GM12878 (cell line): ENCODE measurements at regions not wholly inside any gene's neighbourhood (a gene's known extent, or its start where the extent isn't known, plus 50 kb on each side); places are given as distances from the start of the nearest gene placed in this dataset.

Experiments used
- ATAC-seq: fragments of 200-7000 bp; cut with Tn5 transposase; 3 replicates; pipeline ENCODE4 v1.9.1; 2020; ENCODE audit warnings: mild to moderate bottlenecking, moderate library complexity
- BruUV-seq: library from RNA; stranded (reverse); fragments of 400-500 nt; replicated peaks from 2 replicates; lab custom pipeline; 2021; lab: Mats Ljungman, UMichigan
- CTCF ChIA-PET: fragments of 300-600 bp; sonication (Branson Sonifier 250); formaldehyde crosslinking; extraction: SDS; loops from one replicate; lab custom pipeline; 2021; ENCODE audit warnings: inconsistent platforms; lab: Yijun Ruan, JAX
- POLR2A ChIA-PET: fragments of 350-600 bp; formaldehyde crosslinking; extraction: SDS; loops from one replicate; lab custom pipeline; 2021; ENCODE audit warnings: inconsistent platforms; lab: Charles Lee
- RAD21 ChIA-PET: fragments of 300-600 bp; sonication (Branson Sonifier 250); formaldehyde crosslinking; loops from one replicate; lab custom pipeline; 2023; ENCODE audit warnings: antibody characterized with exemption; ENCODE audit not compliant: unreplicated experiment; lab: Charles Lee
- SMC1A ChIA-PET: fragments of 300-600 bp; sonication (Branson Sonifier 250); formaldehyde crosslinking; loops from one replicate; lab custom pipeline; 2023; ENCODE audit not compliant: unreplicated experiment, uncharacterized antibody; lab: Charles Lee
- DNase-seq: peaks from one replicate; pipeline ENCODE4 v3.0.0-alpha.2; 2011; ENCODE audit warnings: low read depth, low spot score
- FAIRE-seq: peaks from 3 replicates; lab custom pipeline; 2011; peaks lifted over from hg19 to GRCh38; lab: Jason Lieb, UNC
- H2AFZ ChIP-seq: 2 replicates; pipeline ENCODE4 v1.6.0; 2011; ENCODE audit warnings: low read depth, low read length, control low read depth; ENCODE audit not compliant: control insufficient read depth
- H3K27ac ChIP-seq: 2 replicates; pipeline ENCODE4 v1.5.1; 2011; ENCODE audit warnings: control low read depth; ENCODE audit not compliant: control insufficient read depth, insufficient read depth
- H3K27me3 ChIP-seq, 2 experiments: replicated peaks in 1 of 2; 2 replicates each; pipeline versions ENCODE4 v1.6.0 to v1.6.1; 2011; ENCODE audit warnings: low read length in 1 of 2; ENCODE audit not compliant: control insufficient read depth in 2 of 2, insufficient read depth in 2 of 2
- H3K36me3 ChIP-seq, 2 experiments: 2 replicates each; pipeline ENCODE4 v1.5.1; 2011; ENCODE audit warnings: low read length in 1 of 2; ENCODE audit not compliant: control insufficient read depth in 2 of 2, insufficient read depth in 2 of 2
- H3K4me1 ChIP-seq: 2 replicates; pipeline ENCODE4 v1.6.1; 2011; ENCODE audit warnings: mild to moderate bottlenecking, low read length, moderate library complexity, mixed read lengths; ENCODE audit not compliant: control insufficient read depth, insufficient read depth
- H3K4me2 ChIP-seq: 2 replicates; pipeline ENCODE4 v1.6.0; 2011; ENCODE audit warnings: control low read depth; ENCODE audit not compliant: control insufficient read depth, insufficient read depth
- H3K4me3 ChIP-seq: fragments of 200-600 bp; sonication (generic); 2 replicates; pipeline ENCODE4 v1.5.1; 2016
- H3K79me2 ChIP-seq: 2 replicates; pipeline ENCODE4 v1.6.0; 2011; ENCODE audit warnings: low read length; ENCODE audit not compliant: control insufficient read depth, insufficient read depth
- H3K9ac ChIP-seq: 2 replicates; pipeline ENCODE4 v1.8.0; 2011; ENCODE audit warnings: low read length, control low read depth, mixed read lengths; ENCODE audit not compliant: control insufficient read depth, insufficient read depth
- H3K9me3 ChIP-seq: replicated peaks from 3 replicates; pipeline ENCODE4 v1.5.1; 2011; ENCODE audit warnings: mild to moderate bottlenecking, low read length; ENCODE audit not compliant: control insufficient read depth, insufficient read depth
- H4K20me1 ChIP-seq: 2 replicates; pipeline ENCODE4 v1.6.0; 2011; ENCODE audit not compliant: control insufficient read depth, insufficient read depth
- CBX3 ChIP-seq: fragments of 200-600 bp; sonication (generic); IDR thresholded peaks from 2 replicates; pipeline ENCODE4 v1.6.1; 2016; ENCODE audit warnings: low read depth, borderline replicate concordance
- CEBPB ChIP-seq, 2 experiments: fragments of 150-350 bp in 1 of 2; IDR thresholded peaks; 2 replicates each; pipeline ENCODE4 v1.6.1; 2012 to 2014; ENCODE audit warnings: low read depth in 2 of 2, low read length in 2 of 2, borderline replicate concordance in 1 of 2, inconsistent platforms in 1 of 2
- CHD2 ChIP-seq: IDR thresholded peaks from 2 replicates; pipeline ENCODE4 v1.6.1; 2011; ENCODE audit warnings: low read depth, low read length, improper control_type of control experiment, borderline replicate concordance
- HCFC1 ChIP-seq: fragments of 150-350 bp; IDR thresholded peaks from 2 replicates; pipeline ENCODE4 v1.6.1; 2014; ENCODE audit warnings: low read length
- KAT2A ChIP-seq: conservative IDR thresholded peaks from 2 replicates; pipeline ENCODE4 v1.6.1; 2011; ENCODE audit warnings: low read depth, low read length; ENCODE audit not compliant: control insufficient read depth
- MEF2A ChIP-seq: IDR thresholded peaks from 2 replicates; pipeline ENCODE4 v1.6.1; 2011; ENCODE audit warnings: low read depth, mild to moderate bottlenecking, low read length, moderate library complexity; ENCODE audit not compliant: insufficient read depth
- NFXL1 ChIP-seq: fragments of 450-650 bp; IDR thresholded peaks from 2 replicates; pipeline ENCODE4 v1.6.1; 2017; ENCODE audit warnings: antibody characterized with exemption, mild to moderate bottlenecking, borderline replicate concordance
- NFYA ChIP-seq: IDR thresholded peaks from 2 replicates; pipeline ENCODE4 v1.6.1; 2011; ENCODE audit warnings: low read depth, mild to moderate bottlenecking, low read length, improper control_type of control experiment, borderline replicate concordance
- NR2F1 ChIP-seq: fragments of 450-650 bp; conservative IDR thresholded peaks from 2 replicates; pipeline ENCODE4 v1.6.1; 2017; ENCODE audit warnings: mild to moderate bottlenecking
- POU2F2 ChIP-seq: IDR thresholded peaks from 3 replicates; pipeline ENCODE4 v1.6.1; 2011; ENCODE audit warnings: low read depth, mild to moderate bottlenecking, low read length, borderline replicate concordance
- RFX5 ChIP-seq: IDR thresholded peaks from 2 replicates; pipeline ENCODE4 v1.6.1; 2011; ENCODE audit warnings: low read depth, low read length, improper control_type of control experiment
- WRNIP1 ChIP-seq: IDR thresholded peaks from 2 replicates; pipeline ENCODE4 v1.6.1; 2011; ENCODE audit warnings: low read depth, low read length, improper control_type of control experiment, borderline replicate concordance
- ZSCAN29 ChIP-seq: fragments of 450-650 bp; IDR thresholded peaks from 2 replicates; pipeline ENCODE4 v1.6.1; 2017; ENCODE audit warnings: mild to moderate bottlenecking, moderate library complexity
- ZZZ3 ChIP-seq: IDR thresholded peaks from 2 replicates; pipeline ENCODE4 v1.6.1; 2011; ENCODE audit warnings: low read depth; ENCODE audit not compliant: control insufficient read depth, insufficient read length
- WGBS: methylation state at CpG from one replicate; pipeline ENCODE4 v1.1.6; 2016; ENCODE audit warnings: low lambda C conversion rate; ENCODE audit not compliant: insufficient replicate concordance, insufficient coverage; ENCODE audit errors: missing lambda C conversion rate; 5-methylcytosine and 5-hydroxymethylcytosine counted together
- in situ Hi-C: fragments of 300-500 bp; cut with MboI; formaldehyde crosslinking; loops from 9 replicates; pipeline ENCODE4 v1.14.3; 2018; ENCODE audit warnings: mixed read lengths
- intact Hi-C: fragments of 100-400 bp; cut with micrococcal nuclease; formaldehyde crosslinking; loops from one replicate; pipeline ENCODE4 v1.14.2; 2022; ENCODE audit not compliant: unreplicated experiment
- TF ChIP-seq, protein P1 (sequence below): fragments of 450-650 bp; IDR thresholded peaks from 2 replicates; pipeline ENCODE4 v1.6.1; 2014; ENCODE audit warnings: mild to moderate bottlenecking
- TF ChIP-seq, protein P2 (sequence below): fragments of 450-650 bp; IDR thresholded peaks from 2 replicates; pipeline ENCODE4 v1.6.1; 2016; ENCODE audit warnings: mild to moderate bottlenecking

DNA sequence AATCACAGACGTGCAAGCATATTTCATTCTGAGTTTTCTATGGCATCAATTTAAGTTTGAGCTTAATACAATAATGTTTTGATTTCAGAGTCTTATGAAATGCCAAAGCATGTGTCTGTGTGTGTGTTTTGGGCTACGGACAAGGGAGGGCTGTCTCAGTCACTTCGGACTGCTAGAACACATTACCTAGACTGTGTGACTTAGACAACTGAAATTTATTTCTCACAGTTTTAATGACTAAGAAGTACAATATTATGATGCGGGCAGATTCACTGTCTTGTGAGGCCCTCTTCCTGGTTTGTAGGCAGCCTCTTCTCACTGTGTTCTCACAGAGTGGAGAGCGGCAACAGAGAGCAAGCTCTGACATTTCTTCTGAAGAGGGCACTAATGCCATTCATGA is 1202.0 kb downstream of the EFNB2 start (continued):
- TF ChIP-seq, protein P1, sequence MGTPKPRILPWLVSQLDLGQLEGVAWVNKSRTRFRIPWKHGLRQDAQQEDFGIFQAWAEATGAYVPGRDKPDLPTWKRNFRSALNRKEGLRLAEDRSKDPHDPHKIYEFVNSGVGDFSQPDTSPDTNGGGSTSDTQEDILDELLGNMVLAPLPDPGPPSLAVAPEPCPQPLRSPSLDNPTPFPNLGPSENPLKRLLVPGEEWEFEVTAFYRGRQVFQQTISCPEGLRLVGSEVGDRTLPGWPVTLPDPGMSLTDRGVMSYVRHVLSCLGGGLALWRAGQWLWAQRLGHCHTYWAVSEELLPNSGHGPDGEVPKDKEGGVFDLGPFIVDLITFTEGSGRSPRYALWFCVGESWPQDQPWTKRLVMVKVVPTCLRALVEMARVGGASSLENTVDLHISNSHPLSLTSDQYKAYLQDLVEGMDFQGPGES, result no peak
- TF ChIP-seq RFX5 (no peak), NFYA (no peak), NFXL1 (no peak), CBX3 (no peak), KAT2A (no peak), CHD2 (no peak), CEBPB (IDR thresholded peaks at IDR 0.05; ENCODE audit: borderline replicate concordance in 1 of 2, low read depth in 2 of 2, low read length in 2 of 2) (no peak), NR2F1 (no peak)

DNA sequence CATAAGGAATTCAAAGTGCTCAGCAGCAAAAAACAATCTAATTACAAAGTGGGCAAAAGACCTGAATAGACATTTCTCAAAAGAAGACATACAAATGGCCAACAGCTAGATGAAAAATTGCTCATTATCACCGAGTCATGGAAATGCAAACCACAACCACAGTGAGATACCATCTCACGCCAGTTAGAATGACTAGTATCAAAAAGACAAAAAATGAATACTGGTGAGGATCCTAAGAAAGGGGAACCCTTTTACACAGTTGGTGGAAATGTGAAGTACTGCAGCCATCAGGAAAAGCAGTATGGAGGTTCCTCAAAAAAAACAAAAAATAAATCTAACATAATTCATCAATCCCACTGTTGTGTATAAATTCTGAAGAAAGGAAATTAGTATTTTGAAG is 1206.1 kb downstream of the EFNB2 start:
- 39% methylated on average over 2 of the region's 2 CpGs for WGBS
- Histone ChIP-seq H3K27ac (no peak overlapping the region), H4K20me1 (no peaks in the 10 kb centered on the region), H3K36me3 (no peaks in the 10 kb centered on the region), H3K9me3 (no peaks in the 10 kb centered on the region), H3K4me3 (no peak overlapping the region), H3K79me2 (no peaks in the 10 kb centered on the region), H3K27me3 (no peaks in the 10 kb centered on the region), H3K4me1 (no peaks in the 10 kb centered on the region), H2AFZ (no peak overlapping the region), H3K9ac (no peak overlapping the region), H3K4me2 (no peak overlapping the region)
- TF ChIP-seq POU2F2 (no peak), WRNIP1 (no peak), MEF2A (no peak), HCFC1 (no peak), ZSCAN29 (no peak), ZZZ3 (no peak)
- TF ChIP-seq, protein P2, sequence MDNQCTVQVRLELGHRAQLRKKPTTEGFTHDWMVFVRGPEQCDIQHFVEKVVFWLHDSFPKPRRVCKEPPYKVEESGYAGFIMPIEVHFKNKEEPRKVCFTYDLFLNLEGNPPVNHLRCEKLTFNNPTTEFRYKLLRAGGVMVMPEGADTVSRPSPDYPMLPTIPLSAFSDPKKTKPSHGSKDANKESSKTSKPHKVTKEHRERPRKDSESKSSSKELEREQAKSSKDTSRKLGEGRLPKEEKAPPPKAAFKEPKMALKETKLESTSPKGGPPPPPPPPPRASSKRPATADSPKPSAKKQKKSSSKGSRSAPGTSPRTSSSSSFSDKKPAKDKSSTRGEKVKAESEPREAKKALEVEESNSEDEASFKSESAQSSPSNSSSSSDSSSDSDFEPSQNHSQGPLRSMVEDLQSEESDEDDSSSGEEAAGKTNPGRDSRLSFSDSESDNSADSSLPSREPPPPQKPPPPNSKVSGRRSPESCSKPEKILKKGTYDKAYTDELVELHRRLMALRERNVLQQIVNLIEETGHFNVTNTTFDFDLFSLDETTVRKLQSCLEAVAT, result no peak
- ATAC-seq (no peak), DNase-seq (no peak), FAIRE-seq (no peak)
- intact Hi-C loops, result no loop called here
- ChIA-PET CTCF (no interaction called here), SMC1A (no interaction called here), POLR2A (no interaction called here), RAD21 (no interaction called here)
- BruUV-seq, result no TSS peak
- in situ Hi-C loops, result no loop called here
